Fibroblast of upper back skin (primary cell): ENCODE measurements at regions not wholly inside any gene's neighbourhood (a gene's known extent, or its start where the extent isn't known, plus 50 kb on each side); places are given as distances from the start of the nearest gene placed in this dataset.
A peak's percentile ranks its signal among the peaks of the same experiment; 100 is the strongest.
"Not testable (repeated sequence)": the region's sequence is repeated elsewhere in the genome, so short reads cannot be mapped to it uniquely, and the experiment has no call there.

Experiments used
- DNase-seq: peaks from one replicate; pipeline ENCODE4 v3.0.0-alpha.2; 2013

DNA sequence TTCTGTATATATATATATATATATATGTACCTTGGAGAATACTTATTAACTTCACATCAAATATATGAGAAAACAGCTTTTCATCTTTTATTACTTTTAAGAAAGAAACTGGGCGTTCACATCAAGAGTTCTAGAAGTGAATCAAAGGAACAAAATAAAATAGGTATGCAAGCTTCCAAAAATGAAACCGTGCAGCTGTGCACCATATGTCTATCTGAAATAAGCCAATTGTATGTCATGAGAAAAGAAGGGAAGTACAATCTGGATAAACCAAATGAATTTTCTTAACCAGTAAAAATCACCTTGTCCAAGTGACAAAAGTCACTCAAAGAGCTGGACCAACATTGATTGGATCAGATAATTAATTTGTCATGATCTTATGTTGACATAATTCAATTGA lies 405.4 kb upstream of the TECRL start:
- DNase-seq, result no peak

DNA sequence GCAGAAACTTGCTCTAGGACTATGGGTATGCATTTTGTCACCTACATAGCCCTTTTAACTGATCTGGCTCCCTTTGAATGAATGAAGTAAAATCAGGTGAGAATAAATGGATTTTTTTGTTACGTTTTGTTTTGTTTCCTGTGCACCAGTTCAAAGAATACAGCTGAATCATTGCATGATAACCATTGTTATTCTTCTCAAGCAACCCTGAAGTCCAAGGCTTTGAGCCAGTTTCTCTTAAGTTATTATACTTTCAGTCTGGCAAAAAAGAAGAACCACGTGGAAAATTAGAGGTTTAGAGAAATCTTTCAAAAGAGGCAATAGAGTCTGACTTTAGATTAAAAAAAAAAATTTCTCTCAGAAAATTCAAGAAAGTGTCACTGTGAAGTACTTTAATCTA lies 398.6 kb upstream of the TECRL start:
- no peak for DNase-seq

DNA sequence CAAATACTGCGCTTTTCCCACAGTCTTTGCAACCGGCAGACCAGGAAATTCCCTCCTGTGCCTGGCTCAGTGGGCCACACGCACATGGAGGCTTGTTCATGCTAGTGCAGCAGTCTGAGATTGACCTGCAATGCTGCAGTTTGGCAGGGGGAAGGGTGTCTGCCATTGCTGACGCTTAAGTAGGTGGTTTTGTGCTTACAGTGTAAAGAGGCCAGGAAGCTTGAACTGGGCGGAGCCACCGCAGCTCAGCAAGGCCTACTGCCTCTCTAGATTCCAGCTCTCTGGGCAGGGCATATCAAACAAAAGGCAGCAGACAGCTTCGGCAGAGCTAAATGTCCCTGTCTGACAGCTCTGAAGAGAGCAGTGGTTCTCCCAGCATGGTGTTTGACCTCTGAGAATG lies 390.5 kb upstream of the TECRL start:
- DNase-seq, result no peak

DNA sequence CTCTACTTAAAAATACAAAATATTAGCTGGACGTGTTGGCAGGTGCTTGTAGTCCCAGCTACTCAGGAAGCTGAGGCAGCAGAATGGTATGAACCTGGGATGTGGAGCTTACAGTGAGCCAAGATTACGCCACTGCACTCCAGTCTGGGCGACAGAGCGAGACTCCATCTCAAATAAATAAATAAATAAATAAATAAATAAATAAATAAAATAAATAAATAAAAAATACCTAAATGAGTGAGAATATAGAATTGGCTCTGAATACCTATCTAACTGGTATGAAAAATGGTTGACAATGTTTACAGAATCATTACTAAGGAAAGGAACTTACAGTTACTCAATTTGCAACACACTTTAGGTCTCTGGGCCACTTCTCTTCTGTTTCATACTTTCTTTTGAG lies 389.6 kb upstream of the TECRL start:
- not testable (repeated sequence) for DNase-seq

DNA sequence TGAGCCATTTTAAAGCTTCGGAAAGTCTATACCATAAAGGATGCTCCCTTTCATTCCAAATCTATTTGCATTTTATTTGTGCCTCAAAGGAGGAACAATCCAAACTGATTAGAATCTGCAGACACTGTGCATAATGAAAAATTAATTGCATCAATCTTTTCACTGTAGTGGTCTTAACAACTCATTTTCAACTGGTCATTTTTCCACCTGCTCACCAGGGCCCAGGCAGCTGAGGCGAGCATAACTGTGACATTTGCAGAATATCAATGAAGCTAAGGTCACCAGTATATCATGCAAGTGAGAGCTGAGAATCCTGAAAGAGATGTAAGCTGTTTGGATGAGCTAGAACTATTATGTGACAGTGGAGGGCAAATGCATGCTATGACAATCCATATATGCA lies 387.3 kb upstream of the TECRL start:
- DNase-seq, result no peak

DNA sequence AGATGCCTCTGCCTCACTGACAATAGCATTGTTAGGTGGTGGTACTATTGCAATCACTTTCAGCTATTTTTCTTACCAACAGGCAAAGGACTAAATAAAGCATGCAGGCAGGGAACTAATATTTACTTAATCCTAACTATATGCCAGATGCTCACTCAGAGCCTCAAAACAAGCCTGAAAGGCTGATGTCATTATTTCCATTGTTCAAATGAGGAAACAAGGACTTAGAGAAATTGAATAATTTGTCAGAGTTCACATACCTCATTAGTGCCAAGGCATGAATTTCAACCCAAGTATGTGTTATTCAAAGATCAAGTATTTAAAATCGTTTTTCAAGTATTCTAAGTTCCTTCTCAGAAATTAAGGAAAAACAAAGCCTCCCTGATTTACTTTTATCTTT lies 374.9 kb upstream of the TECRL start:
- peak; percentile 46 for DNase-seq

DNA sequence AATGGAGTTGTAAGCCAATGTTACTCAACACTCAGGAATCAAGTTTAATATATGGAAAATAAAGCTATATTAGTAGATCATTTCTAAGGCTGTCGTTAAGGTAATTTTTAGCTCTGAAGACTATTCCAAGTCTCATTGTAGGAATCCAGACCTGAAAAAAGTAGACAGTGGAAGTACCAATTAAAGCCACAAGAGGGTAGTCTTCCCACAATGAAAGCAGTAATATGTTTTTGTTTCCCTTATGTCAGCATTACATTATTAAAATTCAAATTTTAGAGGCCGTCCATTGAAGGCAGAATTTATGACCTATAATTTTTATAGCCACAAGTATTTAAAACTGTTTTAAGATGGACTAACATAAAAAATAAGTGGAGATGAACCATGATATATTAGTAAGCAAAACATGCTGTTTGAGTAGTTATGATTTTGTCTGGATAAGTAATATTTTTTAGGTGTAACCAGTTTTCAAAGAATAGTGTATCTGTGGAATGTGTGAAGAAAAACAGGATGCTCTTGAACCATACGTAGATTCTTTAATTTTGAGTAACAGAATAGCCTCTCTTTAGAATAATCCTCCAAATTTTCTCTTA lies 372.6 kb upstream of the TECRL start:
- DNase-seq, result peak; percentile 33

DNA sequence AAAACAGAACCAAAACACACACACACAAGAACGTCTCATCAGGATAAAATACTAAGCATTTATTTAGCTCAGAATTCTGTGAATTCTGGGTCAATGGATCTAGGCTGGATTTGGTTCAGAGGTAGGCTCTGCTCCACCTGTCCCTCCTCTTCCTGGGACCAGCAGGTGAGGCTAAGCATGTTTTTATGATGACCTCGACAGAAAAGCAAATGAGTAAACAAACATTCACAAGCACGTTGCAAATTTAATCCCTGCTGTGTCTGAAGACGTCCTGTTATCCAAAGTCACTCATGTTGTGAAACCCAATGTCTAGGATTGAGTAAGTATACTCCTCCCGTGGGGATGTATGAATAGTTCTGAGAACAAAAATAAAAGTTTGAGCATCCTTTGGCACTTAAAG lies 371.4 kb upstream of the TECRL start:
- DNase-seq, result no peak

DNA sequence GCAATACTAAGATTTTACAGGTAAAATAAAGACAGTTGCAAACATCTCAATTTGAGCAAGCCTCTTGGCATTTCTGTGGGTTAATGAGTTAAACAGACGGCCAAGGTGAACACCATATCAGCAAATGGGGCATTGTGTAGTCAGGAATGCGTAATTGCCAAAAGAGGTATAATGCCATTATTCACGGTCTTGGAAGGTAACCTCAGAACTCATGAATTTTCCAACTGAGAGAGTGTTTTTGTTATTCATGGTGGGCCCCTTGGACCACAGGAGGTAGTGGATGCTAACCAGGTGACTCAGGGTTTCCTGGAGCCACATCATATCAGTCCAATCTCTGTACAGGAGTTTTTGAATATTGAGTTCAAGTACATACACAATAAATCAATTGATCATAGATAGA lies 368.0 kb upstream of the TECRL start:
- no peak for DNase-seq

DNA sequence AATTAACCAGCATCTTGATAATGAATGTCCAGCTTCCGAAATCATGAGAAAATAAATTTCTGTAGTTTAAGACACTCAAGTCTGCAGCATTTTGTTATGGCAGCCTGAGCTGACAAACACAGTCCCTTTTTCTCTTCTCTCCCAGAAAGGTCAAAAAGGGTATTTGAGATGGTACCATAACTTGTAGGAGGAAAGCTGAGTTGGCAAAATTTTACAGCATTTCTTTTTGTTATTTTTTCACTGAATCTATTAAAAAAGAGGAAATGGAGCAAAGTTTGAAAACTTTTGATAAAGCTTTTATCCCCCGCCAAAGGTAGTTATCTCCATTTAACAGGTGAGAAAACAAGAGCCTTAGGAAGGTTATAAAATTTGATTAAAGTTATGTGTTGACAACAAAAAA lies 367.6 kb upstream of the TECRL start:
- DNase-seq, result no peak

DNA sequence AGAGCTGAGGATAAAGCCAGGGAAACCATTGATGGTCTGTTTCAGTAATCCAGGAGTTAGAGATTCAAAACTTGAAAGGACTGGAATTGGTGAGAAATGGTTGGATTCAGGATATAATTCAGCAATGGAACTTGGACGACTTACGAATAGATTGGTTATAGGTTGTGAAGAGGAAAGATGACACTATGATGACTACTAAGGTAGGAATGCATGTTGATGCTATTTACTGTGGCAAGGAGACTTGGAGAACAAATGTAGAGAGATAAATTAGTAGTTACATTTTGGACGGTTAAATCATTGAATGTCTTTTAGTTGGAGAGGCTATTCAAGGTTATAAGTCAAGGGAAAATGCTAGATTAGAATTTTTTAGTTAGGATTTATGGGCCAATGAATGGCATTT lies 365.4 kb upstream of the TECRL start:
- peak; percentile 0 for DNase-seq

DNA sequence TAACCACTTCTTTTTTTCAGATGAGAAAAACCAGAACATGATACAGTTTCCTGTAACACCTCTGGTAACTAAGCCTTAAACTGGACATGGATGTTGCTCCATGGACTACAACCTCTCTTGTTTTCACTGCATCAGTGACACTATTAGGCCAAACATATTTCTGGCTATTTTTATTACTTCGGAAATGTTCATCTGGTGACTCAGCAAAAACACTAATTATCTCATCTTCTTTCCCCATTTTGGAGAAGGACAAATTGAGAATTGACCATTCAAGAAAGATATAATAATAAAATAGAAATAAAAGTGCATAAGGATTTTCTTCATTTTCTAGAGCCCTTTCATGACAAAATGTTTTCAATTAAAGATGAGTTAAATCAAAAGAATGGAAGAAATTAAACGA lies 361.9 kb upstream of the TECRL start:
- DNase-seq, result no peak

DNA sequence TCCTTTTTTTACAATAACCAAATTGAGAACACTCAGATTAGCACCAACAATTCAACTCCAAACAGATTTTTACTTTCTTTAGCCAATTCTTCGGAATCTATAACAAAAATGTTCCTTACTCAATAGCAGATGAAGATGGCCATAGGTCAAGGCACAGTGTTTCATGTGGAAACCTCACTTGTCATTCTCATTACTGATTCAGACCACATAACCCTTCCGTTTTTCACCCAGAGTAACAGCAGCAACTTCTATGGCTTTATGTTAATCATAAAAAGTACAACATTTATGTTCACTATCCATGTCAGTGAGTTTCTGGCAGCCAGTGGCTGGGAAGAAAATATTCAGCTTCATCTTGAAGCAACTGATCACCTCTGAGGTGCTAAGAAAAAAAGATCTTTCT lies 358.3 kb upstream of the TECRL start:
- DNase-seq, result no peak

DNA sequence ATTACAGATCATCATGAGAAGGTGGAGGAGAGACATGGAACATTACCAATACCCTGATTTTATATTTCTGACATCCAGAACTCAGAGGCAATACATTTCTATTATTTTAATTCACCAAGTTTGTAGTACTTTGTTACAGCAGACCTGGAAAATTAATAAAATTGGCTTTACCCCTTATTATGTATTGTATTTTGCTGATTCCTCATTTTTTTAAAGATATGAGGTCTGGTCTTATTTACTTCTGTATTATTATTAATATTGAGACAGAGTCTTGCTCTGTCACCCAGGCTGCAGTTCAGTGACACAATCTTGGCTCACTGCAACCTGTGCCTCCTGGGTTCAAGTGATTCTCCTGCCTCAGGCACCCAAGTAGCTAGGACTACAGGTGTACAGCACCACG lies 357.3 kb upstream of the TECRL start:
- DNase-seq, result no peak

DNA sequence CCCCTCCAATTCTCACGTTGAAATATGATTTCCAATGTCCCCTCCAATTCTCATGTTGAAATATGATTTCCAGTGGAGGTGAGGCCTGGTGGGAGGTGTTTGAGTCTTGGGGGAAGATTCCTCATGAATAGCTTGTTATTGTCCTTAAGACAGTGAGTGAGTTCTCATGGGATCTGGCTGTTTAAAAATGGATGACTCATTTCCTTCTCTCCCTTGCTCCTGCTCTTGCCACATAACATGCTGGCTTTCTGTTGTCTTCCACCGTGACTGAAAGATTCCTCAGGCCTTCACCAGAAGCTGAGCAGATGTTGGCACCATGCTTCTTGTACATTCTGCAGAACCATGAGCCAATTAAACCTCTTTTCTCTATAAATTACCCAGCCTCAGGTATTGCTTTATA lies 346.8 kb upstream of the TECRL start:
- peak; percentile 2 for DNase-seq

DNA sequence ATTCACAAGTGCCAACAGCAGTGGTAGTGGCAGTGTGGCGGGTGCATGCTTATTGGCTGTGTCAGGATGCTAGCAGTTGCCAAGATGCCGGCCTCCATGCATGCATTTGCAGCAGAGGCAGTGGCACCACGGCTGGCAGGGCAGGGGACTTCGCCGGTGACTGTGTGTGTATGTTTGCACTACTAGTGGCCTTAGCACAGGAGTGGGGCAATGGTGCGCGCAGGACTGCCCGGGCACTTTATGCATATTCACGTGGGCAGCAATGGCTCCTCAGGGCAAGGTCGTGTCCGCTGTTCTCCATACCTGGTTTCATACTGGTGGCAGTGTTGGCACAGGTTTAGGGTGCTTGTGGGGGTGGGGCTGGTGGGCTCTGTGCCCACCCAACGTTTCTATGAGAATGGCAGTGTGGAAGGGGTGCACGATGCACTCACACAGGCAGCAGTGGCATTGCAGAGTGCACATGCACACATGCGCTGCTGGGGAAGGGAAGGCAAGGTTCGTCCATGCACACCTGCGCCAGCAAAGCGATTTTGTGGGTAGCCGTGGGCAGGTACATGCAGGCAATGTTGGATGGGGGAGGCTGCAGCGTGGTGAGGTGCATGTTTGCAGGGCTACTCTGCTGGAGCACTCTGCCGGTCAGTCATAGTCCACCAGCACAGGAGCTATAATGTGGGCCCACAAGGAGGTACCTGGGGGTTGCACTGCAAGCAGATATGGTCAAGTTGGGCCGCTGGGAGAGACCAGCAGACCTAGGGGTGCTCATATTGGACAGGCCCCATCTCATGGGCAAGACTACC lies 338.9 kb upstream of the TECRL start:
- no peak for DNase-seq

DNA sequence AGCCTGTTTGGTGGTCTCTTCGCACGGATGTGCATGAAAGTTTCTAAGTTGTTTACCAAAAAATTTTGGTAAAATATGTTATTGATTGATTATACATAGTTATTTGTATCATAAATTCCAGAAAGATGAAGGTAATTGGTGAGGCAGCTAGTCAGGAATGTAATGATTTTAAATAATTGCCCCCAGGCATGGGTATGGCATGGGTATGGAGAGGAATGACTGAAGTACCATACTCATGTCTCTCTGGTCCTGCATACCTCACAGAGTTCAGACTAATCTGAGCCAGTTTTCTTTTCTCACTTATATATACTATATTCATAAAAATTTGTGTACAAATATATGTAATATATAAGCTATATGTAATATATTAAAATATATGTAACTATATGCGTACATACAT lies 329.0 kb upstream of the TECRL start:
- no peak for DNase-seq

DNA sequence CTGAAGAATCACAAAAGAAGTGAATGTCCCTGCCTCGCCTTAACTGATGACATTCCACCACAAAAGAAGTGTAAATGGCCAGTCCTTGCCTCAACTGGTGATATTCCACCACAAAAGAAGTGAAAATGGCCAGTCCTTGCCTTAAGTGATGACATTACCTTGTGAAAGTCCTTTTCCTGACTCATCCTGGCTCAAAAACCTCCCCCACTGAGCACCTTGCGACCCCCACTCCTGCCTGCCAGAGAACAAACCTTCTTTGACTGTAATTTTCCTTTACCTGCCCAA lies 328.5 kb upstream of the TECRL start:
- DNase-seq, result not testable (repeated sequence)

DNA sequence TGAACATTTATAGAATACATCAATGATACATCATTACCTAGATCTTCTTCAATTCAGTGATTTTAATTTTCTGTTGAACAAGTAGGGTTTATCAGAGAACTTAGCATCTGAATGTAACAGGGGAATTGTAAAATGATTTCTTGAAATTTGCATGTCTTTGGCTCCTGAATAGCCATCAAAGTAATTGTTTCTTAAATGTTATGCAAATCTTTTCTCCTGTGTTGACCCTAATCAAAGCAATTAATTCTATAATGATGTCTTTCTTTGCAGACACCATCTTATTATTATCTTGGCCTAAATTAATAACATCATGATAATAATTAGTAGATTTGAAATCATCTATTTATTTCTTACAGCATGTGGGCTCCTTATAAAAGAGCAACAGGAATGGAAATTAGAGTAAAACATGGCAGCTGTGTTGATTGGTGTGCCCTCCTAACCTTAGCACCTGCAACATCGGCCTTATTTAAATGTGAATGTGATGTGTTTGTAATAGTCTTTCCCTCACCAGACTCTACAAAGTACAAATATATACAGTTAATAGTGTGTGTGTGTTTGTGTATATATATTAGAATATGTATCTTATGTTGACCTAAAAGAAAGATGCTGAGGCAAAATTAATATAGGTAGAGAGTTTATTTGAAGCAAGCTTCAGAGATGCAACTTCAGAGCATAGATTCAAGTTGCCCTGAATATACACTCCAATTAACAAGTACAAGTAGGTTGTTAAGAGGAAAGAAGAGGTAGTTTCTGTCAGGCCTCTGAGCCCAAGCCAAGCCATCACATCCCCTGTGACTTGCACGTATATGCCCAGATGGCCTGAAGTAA lies 328.0 kb upstream of the TECRL start:
- DNase-seq, result no peak

DNA sequence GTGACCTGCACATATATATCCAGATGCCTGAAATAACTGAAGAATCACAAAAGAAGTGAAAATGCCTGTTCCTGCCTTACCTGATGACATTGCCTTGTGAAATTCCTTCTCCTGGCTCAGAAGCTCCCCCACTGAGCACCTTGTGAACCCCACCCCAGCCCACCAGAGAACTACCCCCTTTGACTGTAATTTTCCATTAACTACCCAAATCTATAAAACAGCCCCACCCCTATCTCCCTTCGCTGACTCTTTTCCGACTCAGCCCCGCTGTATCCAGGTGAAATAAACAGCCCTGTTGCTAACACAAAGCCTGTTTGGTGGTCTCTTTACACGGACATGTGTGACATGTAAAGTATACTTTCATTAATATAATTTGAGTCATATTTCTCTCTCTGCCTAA lies 320.3 kb upstream of the TECRL start:
- DNase-seq, result no peak

DNA sequence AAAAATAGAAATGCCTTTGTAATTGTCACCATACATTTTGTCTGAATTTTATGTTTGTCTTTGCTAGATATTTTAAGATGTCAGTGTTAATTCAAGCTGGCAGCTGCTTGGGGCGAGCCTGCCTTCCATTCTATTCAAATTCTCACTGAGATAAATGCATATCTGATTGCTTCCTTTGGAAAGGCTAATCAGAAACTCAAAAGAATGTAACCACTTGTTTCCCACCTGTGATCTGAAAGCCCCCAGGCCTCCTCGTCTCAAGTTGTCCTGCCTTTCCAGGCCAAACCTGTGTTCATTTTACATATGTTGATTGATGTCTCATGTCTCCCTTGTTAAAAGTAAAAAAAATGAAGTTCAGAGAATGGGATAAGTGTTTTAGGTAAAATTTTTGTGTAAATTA lies 318.7 kb upstream of the TECRL start:
- DNase-seq, result no peak

DNA sequence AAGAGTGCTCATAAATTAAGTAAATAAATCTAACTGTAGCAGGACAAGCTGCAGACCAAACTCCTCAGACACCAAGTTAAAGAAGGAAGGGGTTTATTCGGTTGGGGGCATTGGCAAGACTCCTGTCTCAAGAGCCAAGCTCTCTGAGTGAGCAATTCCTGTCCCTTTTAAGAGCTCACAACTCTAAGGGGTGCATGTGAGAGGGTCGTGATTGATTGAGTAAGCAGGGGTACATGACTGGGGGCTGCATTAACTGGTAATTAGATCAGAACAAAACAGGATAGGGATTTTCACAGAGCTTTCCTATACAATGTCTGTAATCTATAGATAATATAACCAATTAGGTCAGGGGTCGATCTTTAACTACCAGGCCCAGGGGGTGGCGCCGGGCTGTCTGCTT lies 318.1 kb upstream of the TECRL start:
- not testable (repeated sequence) for DNase-seq

DNA sequence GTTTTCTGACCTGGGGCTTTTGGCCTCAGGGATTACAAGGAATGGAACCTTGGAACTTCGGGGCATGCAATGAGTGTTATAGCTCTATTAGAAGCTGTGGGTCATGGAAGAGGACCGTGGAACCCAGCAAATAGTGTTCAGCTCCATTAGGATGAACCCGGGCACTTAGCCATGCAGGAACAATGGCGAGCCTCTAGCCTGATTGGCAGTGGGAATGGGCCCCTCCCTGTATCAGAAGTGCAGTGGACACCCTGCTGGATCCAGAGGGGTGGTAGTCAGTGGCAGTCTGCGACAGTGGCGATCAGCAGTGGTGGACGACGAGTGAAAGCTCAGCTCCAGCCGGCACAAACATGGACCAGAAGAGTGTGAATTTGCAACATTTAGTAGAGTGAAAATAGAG lies 315.4 kb upstream of the TECRL start:
- no peak for DNase-seq

DNA sequence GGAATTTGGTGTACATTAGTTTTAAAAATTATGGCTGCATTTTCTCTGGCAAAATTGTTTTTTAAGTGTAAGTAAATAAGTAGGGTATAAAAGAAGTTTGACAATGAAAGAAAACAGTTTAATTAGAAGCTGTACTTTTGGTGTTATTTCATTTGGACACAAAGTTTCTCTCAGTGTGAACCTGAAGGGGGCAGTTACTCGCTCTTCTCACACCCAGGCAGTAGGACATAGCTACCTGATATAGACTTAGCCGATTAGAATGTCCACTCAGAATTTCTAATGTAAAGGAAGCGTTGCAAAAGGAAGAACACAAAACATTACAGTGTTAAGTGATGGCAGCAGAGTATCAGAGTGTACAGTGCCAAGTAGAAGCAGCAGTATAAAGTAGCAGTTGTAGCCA lies 311.9 kb upstream of the TECRL start:
- DNase-seq, result no peak
